CD4-positive, alpha-beta T cell (primary cell): ENCODE measurements at regions not wholly inside any gene's neighbourhood (a gene's known extent, or its start where the extent isn't known, plus 50 kb on each side); places are given as distances from the start of the nearest gene placed in this dataset.

Experiments used
- ATAC-seq: fragments of 200-7000 bp; cut with Tn5 transposase; one replicate; pipeline ENCODE4 v1.10.0; 2022; ENCODE audit warnings: mild to moderate bottlenecking; ENCODE audit not compliant: poor library complexity
- CTCF ChIA-PET: fragments of 350-600 bp; sonication (Branson Sonifier 250); formaldehyde crosslinking; loops from one replicate; lab custom pipeline; 2021; ENCODE audit warnings: antibody characterized with exemption, inconsistent platforms; lab: Charles Lee
- POLR2A ChIA-PET: fragments of 350-600 bp; sonication (Branson Sonifier 250); formaldehyde crosslinking; loops from one replicate; lab custom pipeline; 2021; ENCODE audit warnings: antibody characterized with exemption, inconsistent platforms; lab: Charles Lee
- DNase-seq, 14 experiments: peaks; one replicate each; pipeline ENCODE4 v3.0.0-alpha.2; 2013 to 2020; ENCODE audit warnings: mixed read lengths in 2 of 14
- H3K27ac ChIP-seq, 2 donors: one replicate each; pipeline versions ENCODE4 v1.5.1 to v1.7.0; 2013; ENCODE audit warnings: low read length in 2 of 2, low read depth in 1 of 2, mild to moderate bottlenecking in 1 of 2
- H3K27me3 ChIP-seq, 2 experiments: 1 replicate in 1 of 2; 2 replicates in 1 of 2; pipeline versions ENCODE4 v1.6.1 to v1.7.0; 2013; ENCODE audit warnings: low read length in 2 of 2, control low read depth in 1 of 2, mild to moderate bottlenecking in 1 of 2, moderate library complexity in 1 of 2; ENCODE audit not compliant: insufficient read depth in 2 of 2, control insufficient read depth in 1 of 2
- H3K36me3 ChIP-seq: one replicate; pipeline ENCODE4 v1.6.1; 2013; ENCODE audit warnings: low read length, control low read depth; ENCODE audit not compliant: insufficient read depth
- H3K4me1 ChIP-seq: one replicate; pipeline ENCODE4 v1.6.1; 2013; ENCODE audit warnings: low read length, control low read depth; ENCODE audit not compliant: insufficient read depth
- H3K4me3 ChIP-seq: one replicate; pipeline ENCODE4 v1.5.1; 2013; ENCODE audit warnings: mild to moderate bottlenecking, low read length, moderate library complexity
- H3K9me3 ChIP-seq, 2 experiments: 1 replicate in 1 of 2; 2 replicates in 1 of 2; pipeline versions ENCODE4 v1.6.1 to v1.7.0; 2013; ENCODE audit warnings: low read length in 2 of 2, mild to moderate bottlenecking in 2 of 2, control low read depth in 1 of 2, moderate library complexity in 1 of 2; ENCODE audit not compliant: control insufficient read depth in 1 of 2, insufficient read depth in 1 of 2
- H3K27ac Mint-ChIP-seq: one replicate; pipeline ENCODE4 v1.8.0; 2020; ENCODE audit warnings: mixed read lengths
- H3K27me3 Mint-ChIP-seq: one replicate; pipeline ENCODE4 v1.8.0; 2021; ENCODE audit warnings: mixed read lengths
- H3K36me3 Mint-ChIP-seq: one replicate; pipeline ENCODE4 v1.8.0; 2021; ENCODE audit warnings: low read depth, mixed read lengths
- H3K4me1 Mint-ChIP-seq: one replicate; pipeline ENCODE4 v1.8.0; 2021; ENCODE audit warnings: low read depth, mixed read lengths
- H3K4me3 Mint-ChIP-seq: one replicate; pipeline ENCODE4 v1.8.0; 2020; ENCODE audit warnings: mild to moderate bottlenecking, mixed read lengths
- H3K9me3 Mint-ChIP-seq: one replicate; pipeline ENCODE4 v1.8.0; 2020; ENCODE audit warnings: mixed read lengths
- CTCF ChIP-seq: fragments of 200-600 bp; IDR thresholded peaks from one replicate; pipeline ENCODE4 v1.8.0; 2022; ENCODE audit warnings: antibody characterized with exemption, mild to moderate bottlenecking
- intact Hi-C, 2 experiments: fragments of 100-400 bp; cut with DNase I in 1 of 2; cut with micrococcal nuclease in 1 of 2; formaldehyde crosslinking; loops; one replicate each; pipeline versions ENCODE4 v1.15.1 to v1.9.0; 2023 to 2025; cut with DNase I, micrococcal nuclease

- POLR2A ChIA-PET = no interaction called here
- no peak overlapping the region for H3K27ac Mint-ChIP-seq
- H3K36me3 ChIP-seq = no peaks in the 10 kb centered on the region
- H3K9me3 ChIP-seq = no peaks in the 10 kb centered on the region
- intact Hi-C loops = no loop called here
- H3K27ac ChIP-seq = no peak overlapping the region
- no peaks in the 10 kb centered on the region for H3K36me3 Mint-ChIP-seq
- H3K4me1 ChIP-seq = no peaks in the 10 kb centered on the region
- no peak for DNase-seq
- ATAC-seq = no peak
- CTCF ChIA-PET = no interaction called here
- H3K4me3 Mint-ChIP-seq = no peak overlapping the region
- H3K4me1 Mint-ChIP-seq = no peaks in the 10 kb centered on the region
- H3K27me3 Mint-ChIP-seq = no peaks in the 10 kb centered on the region
- TF ChIP-seq CTCF = no peak
- no peaks in the 10 kb centered on the region for H3K27me3 ChIP-seq
- no peak overlapping the region for H3K4me3 ChIP-seq
- no peaks in the 10 kb centered on the region for H3K9me3 Mint-ChIP-seq
Measured at GRCh38 chr9:8241201-8241600, 441.6 kb upstream of the DMAC1 start.

GRCh38 chr9:8237096-8237495, 437.5 kb upstream of the DMAC1 start:
- H3K4me1 Mint-ChIP-seq = no peaks in the 10 kb centered on the region
- no peaks in the 10 kb centered on the region for H3K36me3 Mint-ChIP-seq
- H3K27me3 Mint-ChIP-seq = no peaks in the 10 kb centered on the region
- no peak for ATAC-seq
- no peak for TF ChIP-seq CTCF
- no peak for DNase-seq
- H3K27ac Mint-ChIP-seq = no peak overlapping the region
- Histone ChIP-seq H3K27ac (no peak overlapping the region), H3K9me3 (no peaks in the 10 kb centered on the region), H3K4me1 (no peaks in the 10 kb centered on the region), H3K27me3 (no peaks in the 10 kb centered on the region), H3K36me3 (no peaks in the 10 kb centered on the region), H3K4me3 (no peak overlapping the region)
- H3K4me3 Mint-ChIP-seq = no peak overlapping the region
- ChIA-PET CTCF (no interaction called here), POLR2A (no interaction called here)
- intact Hi-C loops = no loop called here
- H3K9me3 Mint-ChIP-seq = no peaks in the 10 kb centered on the region

GRCh38 chr9:8235489-8235888, 435.9 kb upstream of the DMAC1 start:
- DNase-seq = no peak
- Mint-ChIP-seq H3K27ac (no peak overlapping the region), H3K9me3 (no peaks in the 10 kb centered on the region), H3K36me3 (no peaks in the 10 kb centered on the region), H3K27me3 (no peaks in the 10 kb centered on the region), H3K4me1 (no peaks in the 10 kb centered on the region), H3K4me3 (no peak overlapping the region)
- Histone ChIP-seq H3K9me3 (no peaks in the 10 kb centered on the region), H3K27me3 (no peaks in the 10 kb centered on the region), H3K4me1 (no peaks in the 10 kb centered on the region), H3K4me3 (no peak overlapping the region), H3K36me3 (no peaks in the 10 kb centered on the region), H3K27ac (no peak overlapping the region)
- CTCF ChIA-PET = no interaction called here
- no peak for ATAC-seq
- POLR2A ChIA-PET = no interaction called here
- no peak for TF ChIP-seq CTCF
- intact Hi-C loops = no loop called here
